ENCODE measurements at regions not wholly inside any gene's neighbourhood (a gene's known extent, or its start where the extent isn't known, plus 50 kb on each side); places are given as distances from the start of the nearest gene placed in this dataset.
"Not testable (repeated sequence)": the region's sequence is repeated elsewhere in the genome, so short reads cannot be mapped to it uniquely, and the experiment has no call there.

- DNase-seq; H3K4me3 ChIP-seq; H3K27ac ChIP-seq; H3K4me1 ChIP-seq; H3K36me3 ChIP-seq; intact Hi-C loops (cut with DNase I; ENCODE audit: low total_unique reads); in situ Hi-C loops (cut with MboI; ENCODE audit: low pct_ligation_motif_present in 1 of 4, low pct_unique_long_range_greater_than_20kb in 1 of 4, low sequenced_read_pairs in 3 of 4); H3K9me3 ChIP-seq; H3K27me3 ChIP-seq: not testable (repeated sequence)
- 44% methylated on average over 11 of the region's 14 CpGs; no CpG with 5 or more reads in 1 of the 2 donors for WGBS, 2 donors (ENCODE audit: low coverage in 1 of 2)
Observed at GRCh38 chr16:29132444-29132843, 147.6 kb downstream of the LAT start.

GRCh38 chr16:29130901-29131851 is 146.3 kb downstream of the LAT start:
- H3K4me1 ChIP-seq; intact Hi-C loops (cut with DNase I; ENCODE audit: low total_unique reads); H3K27me3 ChIP-seq; H3K9me3 ChIP-seq; H3K4me3 ChIP-seq; H3K36me3 ChIP-seq; DNase-seq; in situ Hi-C loops (cut with MboI; ENCODE audit: low pct_ligation_motif_present in 1 of 4, low pct_unique_long_range_greater_than_20kb in 1 of 4, low sequenced_read_pairs in 3 of 4): not testable (repeated sequence)
- 69% methylated on average over 19 of the region's 33 CpGs; no CpG with 5 or more reads in 1 of the 2 donors for WGBS, 2 donors (ENCODE audit: low coverage in 1 of 2)
- peak overlapping the region in 2 of 4 donors; percentile 11 to 21 for H3K27ac ChIP-seq

GRCh38 chr16:29130131-29130711 is 145.4 kb downstream of the LAT start:
- H3K27ac ChIP-seq: peak overlapping the region in 1 of 4 donors; percentile 33
- H3K27me3 ChIP-seq; H3K4me1 ChIP-seq; intact Hi-C loops (cut with DNase I; ENCODE audit: low total_unique reads); DNase-seq; H3K4me3 ChIP-seq; in situ Hi-C loops (cut with MboI; ENCODE audit: low pct_ligation_motif_present in 1 of 4, low pct_unique_long_range_greater_than_20kb in 1 of 4, low sequenced_read_pairs in 3 of 4); H3K9me3 ChIP-seq; H3K36me3 ChIP-seq: not testable (repeated sequence)
- WGBS, 2 donors (ENCODE audit: low coverage in 1 of 2): 87% methylated on average over 21 of the region's 25 CpGs; no CpG with 5 or more reads in 1 of the 2 donors

- H3K27ac ChIP-seq: peak overlapping the region in 3 of 4 donors; percentile 33 to 50 (median 34)
- H3K4me1 ChIP-seq; H3K27me3 ChIP-seq; in situ Hi-C loops (cut with MboI; ENCODE audit: low pct_ligation_motif_present in 1 of 4, low pct_unique_long_range_greater_than_20kb in 1 of 4, low sequenced_read_pairs in 3 of 4); H3K4me3 ChIP-seq; intact Hi-C loops (cut with DNase I; ENCODE audit: low total_unique reads); H3K9me3 ChIP-seq; H3K36me3 ChIP-seq: not testable (repeated sequence)
- peak; percentile 30 for DNase-seq
- 76% methylated on average over 18 of the region's 18 CpGs; no CpG with 5 or more reads in 1 of the 2 donors for WGBS, 2 donors (ENCODE audit: low coverage in 1 of 2)
Observed at GRCh38 chr16:29129458-29130038, 144.7 kb downstream of the LAT start.

- in situ Hi-C loops (cut with MboI; ENCODE audit: low pct_ligation_motif_present in 1 of 4, low pct_unique_long_range_greater_than_20kb in 1 of 4, low sequenced_read_pairs in 3 of 4): not testable (repeated sequence)
Observed at GRCh38 chr16:29128732-29129457, 144.0 kb downstream of the LAT start.

GRCh38 chr16:29127806-29128420 is 143.1 kb downstream of the LAT start:
- DNase-seq; H3K9me3 ChIP-seq; H3K27ac ChIP-seq; H3K4me1 ChIP-seq; H3K36me3 ChIP-seq; intact Hi-C loops (cut with DNase I; ENCODE audit: low total_unique reads); in situ Hi-C loops (cut with MboI; ENCODE audit: low pct_ligation_motif_present in 1 of 4, low pct_unique_long_range_greater_than_20kb in 1 of 4, low sequenced_read_pairs in 3 of 4); H3K27me3 ChIP-seq; H3K4me3 ChIP-seq: not testable (repeated sequence)
- 60 to 84% methylated on average over 3 to 28 of the region's 29 CpGs for WGBS, 2 donors (ENCODE audit: low coverage in 1 of 2)

More at GRCh38 chr16:29128732-29129457, 144.0 kb downstream of the LAT start:
- 79% methylated on average over 19 of the region's 20 CpGs; no CpG with 5 or more reads in 1 of the 2 donors for WGBS, 2 donors (ENCODE audit: low coverage in 1 of 2)
- H3K27me3 ChIP-seq; H3K27ac ChIP-seq; DNase-seq; H3K36me3 ChIP-seq; intact Hi-C loops (cut with DNase I; ENCODE audit: low total_unique reads); H3K4me1 ChIP-seq; H3K9me3 ChIP-seq; H3K4me3 ChIP-seq: not testable (repeated sequence)

Data from transverse colon (tissue), 4 donors.